Left lobe of liver (tissue), 2 donors: ENCODE measurements at regions not wholly inside any gene's neighbourhood (a gene's known extent, or its start where the extent isn't known, plus 50 kb on each side); places are given as distances from the start of the nearest gene placed in this dataset.

Experiments used
- ATAC-seq: fragments of 200-7000 bp; cut with Tn5 transposase; one replicate; pipeline ENCODE4 v1.9.1; 2020; ENCODE audit warnings: mild to moderate bottlenecking, moderate library complexity
- DNase-seq: peaks from one replicate; pipeline ENCODE4 v3.0.0-alpha.2; 2020; ENCODE audit warnings: low spot score
- donor health status: DM: no; HTN: no; CAD: no; lungs with moderate emphysema.
- donor health status: DM: no; HTN: yes; CAD: no.

DNA sequence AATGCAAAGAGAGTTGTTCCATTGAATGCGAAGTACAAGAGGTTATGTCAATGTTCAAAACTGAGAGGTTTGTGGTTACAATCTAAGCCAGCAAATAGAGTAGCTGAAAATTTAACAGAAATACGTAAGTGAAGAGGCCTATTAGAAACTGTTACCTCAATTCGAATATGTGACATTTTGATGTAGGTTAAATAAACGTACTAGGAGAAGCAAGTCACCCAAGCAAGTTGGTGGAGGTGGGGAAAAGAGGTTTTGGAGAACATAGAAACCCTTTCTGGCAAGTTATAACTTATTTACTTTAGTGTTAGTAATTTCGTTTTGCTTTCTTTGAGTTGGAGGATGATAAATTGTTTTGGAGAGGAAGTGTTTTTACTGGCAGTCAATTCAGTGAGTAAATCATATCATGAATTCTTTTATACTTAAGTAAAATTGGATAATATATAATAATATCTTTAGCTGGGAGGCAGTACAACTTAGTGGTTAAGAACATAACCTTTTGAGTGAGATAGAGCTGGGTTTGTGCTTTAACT, 91.2 kb upstream of the NAALADL2 start:
- ATAC-seq (no peak), DNase-seq (no peak)

DNA sequence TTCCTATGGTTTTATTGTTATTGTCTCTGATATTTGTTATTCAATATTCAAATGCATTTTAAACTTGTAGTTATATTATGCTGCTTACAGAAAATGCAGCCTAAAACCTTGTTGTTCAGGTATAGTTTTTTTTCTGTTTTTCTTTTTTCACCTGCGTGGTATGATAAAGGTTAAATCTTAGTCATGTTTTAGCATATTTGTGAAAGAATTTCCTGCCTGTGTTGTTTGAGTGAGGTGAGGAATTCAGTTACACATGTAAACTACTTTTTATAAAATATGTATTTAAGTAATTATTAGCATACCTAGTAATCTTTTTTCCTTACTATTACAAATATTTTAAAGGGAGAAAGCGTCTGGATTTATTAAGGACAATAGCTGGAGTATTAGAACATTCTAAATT, 90.0 kb upstream of the NAALADL2 start:
- DNase-seq: no peak
- ATAC-seq: no peak

DNA sequence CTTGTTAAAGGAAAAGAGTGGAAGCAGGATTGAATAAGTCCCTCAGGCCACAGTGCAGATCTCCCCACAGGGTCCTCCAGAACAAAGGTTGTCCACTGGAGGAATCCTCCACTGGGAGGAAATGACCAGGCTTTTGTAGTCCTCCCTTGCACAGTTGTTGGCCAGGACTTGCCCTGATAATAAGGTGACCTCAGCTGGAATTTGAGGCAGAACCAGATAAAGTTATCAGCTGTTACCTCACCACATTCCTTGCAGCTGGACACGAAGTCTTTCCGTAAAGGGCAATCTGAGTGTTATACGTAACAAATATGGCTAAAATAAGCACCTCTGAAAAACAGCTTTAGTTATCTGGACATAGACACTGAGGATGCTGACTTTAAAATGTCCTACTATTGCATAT, 83.5 kb upstream of the NAALADL2 start:
- ATAC-seq: no peak
- no peak for DNase-seq

DNA sequence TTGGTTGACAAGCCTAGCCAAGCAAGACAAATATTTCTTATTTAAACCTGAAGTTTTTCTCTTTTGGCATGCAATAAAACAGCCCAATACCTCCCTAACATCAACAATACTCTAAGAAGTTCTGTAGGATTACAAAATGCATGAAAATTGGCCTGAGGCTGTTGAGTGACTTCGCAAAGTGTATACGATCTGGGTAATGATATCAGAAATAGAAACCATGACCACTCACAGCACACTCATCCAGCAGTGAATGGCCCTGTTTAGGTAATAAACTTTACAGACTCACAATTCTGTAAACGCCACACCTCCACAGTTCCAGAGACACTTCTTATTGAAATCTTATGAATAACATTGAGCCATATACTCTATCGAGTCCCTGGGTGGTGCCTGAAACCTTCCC, 83.0 kb upstream of the NAALADL2 start:
- no peak for ATAC-seq
- DNase-seq: no peak

DNA sequence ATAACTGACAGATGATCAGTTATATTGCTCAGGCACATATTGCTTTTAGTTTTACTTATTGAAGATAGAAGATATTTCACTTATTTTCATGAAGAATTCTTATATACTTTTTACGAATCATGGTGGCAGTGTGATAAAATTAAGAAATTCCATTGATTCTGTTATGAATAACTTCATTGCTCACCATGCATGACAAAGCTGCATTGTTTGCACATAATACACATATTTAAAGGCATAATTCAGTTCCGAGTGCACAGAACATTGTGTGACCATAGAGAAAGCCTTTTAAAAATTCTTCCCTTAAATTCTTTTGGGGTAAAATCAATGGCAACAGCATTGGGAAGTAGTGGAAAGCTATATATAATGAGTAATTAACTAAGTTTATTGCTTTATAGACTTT, 82.5 kb upstream of the NAALADL2 start:
- DNase-seq: no peak
- no peak for ATAC-seq

DNA sequence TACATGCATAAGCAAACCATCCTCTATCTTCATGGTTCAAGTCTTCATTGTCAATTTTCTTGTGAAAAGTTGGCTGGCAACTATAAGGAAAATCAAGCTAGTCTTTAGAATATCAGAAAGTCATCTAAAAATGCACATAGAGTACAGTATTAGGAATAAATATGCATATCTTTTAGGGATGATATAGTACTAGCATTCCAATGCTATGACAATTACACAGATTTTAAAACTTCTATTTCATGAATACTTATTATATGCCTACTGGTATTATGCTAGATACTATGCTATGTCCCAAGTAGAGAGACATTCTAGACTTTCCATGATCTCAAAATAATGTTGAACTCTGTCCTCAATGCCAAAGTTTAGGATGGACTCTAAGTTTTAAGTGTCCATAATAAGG, 81.3 kb upstream of the NAALADL2 start:
- DNase-seq (no peak), ATAC-seq (no peak)

DNA sequence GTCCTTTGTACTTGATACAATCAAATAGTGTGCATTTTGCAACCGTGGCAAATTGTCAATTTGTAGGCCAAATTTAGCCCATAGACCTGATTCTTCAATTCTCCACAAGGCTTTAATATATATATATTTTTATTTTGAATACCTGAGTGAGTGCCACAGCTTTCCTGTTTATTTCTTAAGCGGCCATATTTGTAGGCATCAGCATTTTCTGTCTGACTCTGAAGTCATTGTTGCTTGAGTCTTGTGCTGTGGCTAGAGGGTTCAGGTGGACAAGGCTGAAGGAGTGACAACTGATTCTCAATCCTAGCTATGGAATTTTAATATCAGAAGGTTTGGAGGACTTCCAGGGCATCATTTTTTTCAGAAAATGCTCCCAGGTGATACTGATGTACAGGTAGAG, 75.6 kb upstream of the NAALADL2 start:
- ATAC-seq (no peak), DNase-seq (no peak)

DNA sequence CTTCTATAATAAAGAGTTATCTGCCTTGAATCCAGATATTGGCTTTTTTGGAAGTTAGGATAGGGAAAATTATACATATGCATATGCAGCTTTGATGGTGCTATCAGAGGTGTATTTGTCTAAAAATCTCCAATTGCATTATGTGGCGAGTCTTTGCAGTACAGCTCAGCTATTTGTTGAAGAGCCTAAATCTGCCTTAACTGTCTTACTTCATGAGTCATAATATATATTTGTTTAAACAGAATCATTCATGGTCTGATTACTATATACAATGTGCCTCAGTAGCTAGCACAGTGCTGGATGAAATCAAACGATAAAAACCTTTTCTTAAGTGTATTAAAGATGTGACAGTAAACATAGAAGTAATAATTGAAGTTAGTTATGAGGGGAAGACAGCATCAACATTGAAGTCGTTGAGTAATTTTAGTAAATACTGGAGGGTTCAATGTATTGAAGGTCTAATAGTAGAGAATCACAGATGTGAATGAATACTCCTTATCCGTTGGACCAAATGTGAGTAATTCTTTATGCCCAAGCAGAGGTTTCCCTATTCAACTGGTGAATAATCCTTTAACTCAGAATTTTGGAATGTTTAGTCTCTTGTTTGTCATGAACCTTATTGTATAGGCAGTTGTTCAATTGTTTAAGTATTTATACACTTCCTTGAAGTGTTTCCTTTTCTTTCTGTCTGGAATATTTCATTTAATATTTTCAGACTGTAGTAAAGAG, 74.8 kb upstream of the NAALADL2 start:
- DNase-seq (no peak), ATAC-seq (no peak)

DNA sequence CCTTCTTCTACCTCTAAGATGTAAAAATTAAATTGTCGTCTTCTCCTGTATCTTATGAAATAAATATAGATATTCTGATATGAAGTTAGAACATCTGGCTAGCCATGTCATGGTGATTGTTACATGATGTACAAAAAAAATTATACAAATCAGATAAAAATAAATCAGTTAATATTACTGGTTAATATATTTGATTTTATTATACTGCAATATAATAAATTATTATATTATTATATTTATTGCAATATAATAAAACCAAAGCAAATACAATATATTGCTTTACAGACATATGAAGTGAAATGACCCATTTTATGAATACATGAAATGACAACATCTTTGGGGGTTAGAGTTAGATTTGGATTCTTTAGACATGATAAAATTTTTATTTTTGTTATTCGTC, 72.3 kb upstream of the NAALADL2 start:
- no peak for ATAC-seq

DNA sequence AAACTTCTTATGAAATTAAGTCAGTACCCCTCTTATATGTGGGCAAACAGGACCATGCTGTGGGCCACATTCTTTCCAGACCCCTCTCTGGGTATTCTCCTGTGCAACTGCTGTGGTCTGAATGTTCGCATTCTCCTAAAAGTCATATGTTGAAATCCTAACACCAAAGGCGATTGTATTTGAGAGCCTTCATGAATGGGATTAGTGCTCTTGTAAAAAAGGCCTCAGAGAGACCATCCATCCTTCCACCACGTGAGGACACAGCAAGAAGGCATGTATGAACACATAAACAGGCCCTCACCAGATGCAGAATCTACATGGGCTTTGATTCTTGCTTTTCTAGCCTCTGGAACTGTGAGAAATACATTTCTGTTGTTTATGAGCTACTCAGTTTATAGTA, 68.0 kb upstream of the NAALADL2 start:
- no peak for DNase-seq

More for the DNA sequence above, 72.3 kb upstream of the NAALADL2 start:
- no peak for DNase-seq

DNA sequence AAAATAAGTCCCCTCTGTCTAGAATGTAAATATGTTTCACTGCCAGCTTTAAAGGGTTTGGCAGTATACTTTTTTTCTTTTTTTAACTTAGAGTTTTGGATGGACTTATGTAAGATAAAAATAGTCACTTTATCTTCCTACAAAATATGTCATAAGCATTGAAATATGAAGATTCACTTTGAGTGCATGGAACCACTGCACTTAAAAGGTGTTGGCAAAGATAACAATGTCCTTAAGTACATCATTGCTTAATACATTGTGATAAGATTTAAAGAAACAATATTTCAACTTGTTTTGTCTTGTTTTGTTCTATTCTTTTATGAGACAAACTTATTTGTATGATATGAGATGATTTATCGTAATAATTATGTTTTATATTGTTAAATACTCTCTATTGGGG, 66.3 kb upstream of the NAALADL2 start:
- no peak for DNase-seq
- no peak for ATAC-seq

More for the DNA sequence above, 68.0 kb upstream of the NAALADL2 start:
- ATAC-seq: no peak
